H7 (cell line): ENCODE measurements at regions not wholly inside any gene's neighbourhood (a gene's known extent, or its start where the extent isn't known, plus 50 kb on each side); places are given as distances from the start of the nearest gene placed in this dataset.
"Not testable (repeated sequence)": the region's sequence is repeated elsewhere in the genome, so short reads cannot be mapped to it uniquely, and the experiment has no call there.

Source experiments
- DNase-seq: peaks from one replicate; pipeline ENCODE4 v3.0.0; 2012
- H3K27me3 ChIP-seq: 2 replicates; pipeline ENCODE4 v1.6.0; 2011; ENCODE audit warnings: mild to moderate bottlenecking, low read length; ENCODE audit not compliant: control insufficient read depth, insufficient read depth
- H3K36me3 ChIP-seq: replicated peaks from 2 replicates; pipeline ENCODE4 v1.5.1; 2011; ENCODE audit warnings: low read length; ENCODE audit not compliant: control insufficient read depth, insufficient read depth
- H3K4me3 ChIP-seq: 2 replicates; pipeline ENCODE4 v1.5.1; 2011; ENCODE audit warnings: low read depth, mild to moderate bottlenecking, control low read depth, low read length, moderate library complexity; ENCODE audit not compliant: insufficient read depth

DNA sequence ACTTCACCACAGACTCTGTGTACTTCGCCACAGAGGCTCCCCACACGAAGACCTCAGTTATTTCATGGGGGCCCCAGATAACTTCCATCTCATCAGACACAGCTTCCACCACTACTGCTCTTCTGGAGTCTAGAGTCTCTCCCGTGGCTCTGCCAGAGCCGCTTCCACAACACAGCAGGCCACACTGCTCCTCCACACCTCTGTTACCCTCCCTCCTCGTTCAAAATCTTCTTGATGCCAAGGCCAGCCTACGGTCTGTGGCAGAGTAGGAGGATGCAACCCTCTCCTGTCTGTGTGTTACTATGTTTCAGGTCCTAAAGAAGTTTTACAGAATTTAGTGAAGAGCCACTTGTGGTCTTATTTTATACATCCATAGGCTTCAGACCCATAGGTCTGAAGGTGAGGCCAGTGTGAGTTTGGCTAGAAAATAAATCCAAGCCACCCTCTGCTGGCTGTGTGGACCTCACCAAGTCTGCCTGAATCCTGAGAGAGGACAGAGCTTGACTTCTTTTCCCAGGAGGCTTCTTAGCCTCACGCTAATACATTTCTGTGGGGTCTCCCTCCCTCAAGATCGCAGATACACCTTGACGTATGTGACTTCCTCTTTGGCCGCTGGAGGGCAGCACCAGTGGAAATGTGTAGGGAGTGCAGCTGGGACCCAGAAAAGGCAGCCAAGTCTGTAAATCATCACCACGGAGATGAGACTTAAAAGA is 197.7 kb downstream of the FAXC start:
- DNase-seq, result peak; percentile 60
- no peaks in the 10 kb centered on the region for H3K36me3 ChIP-seq

DNA sequence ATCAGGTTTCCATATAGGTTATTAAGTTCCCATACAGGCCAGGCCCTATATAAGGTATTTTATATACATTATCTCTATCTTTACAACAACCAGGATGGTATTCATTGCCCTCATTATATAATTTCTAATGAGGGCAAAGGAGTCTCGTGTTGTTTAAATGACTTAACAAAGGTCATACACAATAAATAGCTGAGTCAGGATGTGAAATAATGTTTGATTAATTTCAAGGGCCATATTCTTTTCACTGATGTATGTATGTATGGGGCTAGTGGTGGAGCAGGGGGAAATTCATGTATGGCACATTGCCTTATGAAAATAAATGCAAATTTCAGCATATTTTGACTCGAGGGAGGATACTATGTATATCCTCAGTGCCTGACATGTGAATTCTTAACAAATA is 200.7 kb downstream of the FAXC start:
- H3K27me3 ChIP-seq, result no peaks in the 10 kb centered on the region
- H3K4me3 ChIP-seq, result no peak overlapping the region
- no peak for DNase-seq

More for the DNA sequence above, 197.7 kb downstream of the FAXC start:
- Histone ChIP-seq H3K4me3 (no peak overlapping the region), H3K27me3 (no peaks in the 10 kb centered on the region)

DNA sequence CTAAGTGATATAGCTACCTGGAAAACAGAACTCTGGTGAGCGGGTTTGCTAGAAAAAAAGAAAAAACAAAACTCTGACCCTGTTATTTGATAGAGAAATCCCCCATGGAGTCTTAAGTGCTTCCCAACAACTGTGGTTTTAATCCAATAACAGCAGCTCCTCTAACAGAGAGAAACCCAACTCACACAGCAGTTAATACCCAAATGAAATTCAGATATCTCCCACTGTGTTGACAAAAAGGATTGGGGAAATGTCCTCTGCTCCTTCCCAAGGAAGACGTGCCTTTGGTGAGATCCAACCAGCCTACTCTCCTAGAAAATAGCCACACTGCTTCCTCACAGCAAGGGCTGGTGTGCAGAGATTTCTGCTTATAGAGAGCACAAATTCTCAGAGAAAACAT is 200.4 kb upstream of the FBXL4 start:
- no peaks in the 10 kb centered on the region for H3K27me3 ChIP-seq
- H3K4me3 ChIP-seq, result no peak overlapping the region
- DNase-seq, result no peak
- no peaks in the 10 kb centered on the region for H3K36me3 ChIP-seq

More for the DNA sequence above, 200.7 kb downstream of the FAXC start:
- no peaks in the 10 kb centered on the region for H3K36me3 ChIP-seq

DNA sequence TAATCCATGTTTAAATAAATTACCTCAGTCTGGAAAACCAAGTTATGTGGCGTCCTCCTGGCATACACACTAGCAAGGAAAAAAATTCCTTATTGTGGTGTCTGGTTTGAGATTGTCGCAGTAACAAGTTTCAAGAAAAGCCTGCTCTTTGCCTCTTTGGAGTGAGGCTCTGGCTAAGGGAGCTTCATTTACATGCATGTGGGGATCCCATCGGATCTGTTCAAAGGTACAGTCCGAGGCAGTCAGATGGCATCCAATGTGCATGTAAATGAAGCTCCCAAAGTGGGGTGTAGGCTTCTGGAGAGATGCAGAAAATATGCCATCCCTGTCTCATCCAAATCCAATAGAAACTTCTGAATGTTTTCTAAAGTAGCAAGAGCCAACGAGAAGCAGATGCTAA is 199.5 kb upstream of the FBXL4 start:
- DNase-seq, result no peak
- H3K27me3 ChIP-seq, result no peaks in the 10 kb centered on the region
- no peaks in the 10 kb centered on the region for H3K36me3 ChIP-seq
- no peak overlapping the region for H3K4me3 ChIP-seq

DNA sequence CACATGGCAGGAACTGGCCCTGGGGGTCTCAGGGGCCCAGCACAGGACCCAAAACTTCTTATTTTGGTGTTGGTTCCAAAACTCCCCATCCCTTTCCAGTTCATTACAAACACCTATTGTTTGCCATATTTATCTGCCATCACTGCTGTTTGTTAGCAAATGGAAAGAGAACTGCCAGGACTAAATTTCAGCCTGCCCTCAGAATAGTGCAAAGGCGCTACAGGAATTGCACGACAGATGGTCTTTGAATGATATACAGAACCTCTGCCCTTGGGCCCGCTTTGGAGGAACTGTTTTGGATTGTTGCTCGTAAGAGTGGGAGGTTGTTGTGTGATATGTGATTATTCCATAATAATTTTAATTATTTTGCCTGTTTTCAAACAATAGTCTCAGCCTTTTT is 199.0 kb upstream of the FBXL4 start:
- no peaks in the 10 kb centered on the region for H3K36me3 ChIP-seq
- no peak overlapping the region for H3K4me3 ChIP-seq
- H3K27me3 ChIP-seq, result no peaks in the 10 kb centered on the region
- no peak for DNase-seq

DNA sequence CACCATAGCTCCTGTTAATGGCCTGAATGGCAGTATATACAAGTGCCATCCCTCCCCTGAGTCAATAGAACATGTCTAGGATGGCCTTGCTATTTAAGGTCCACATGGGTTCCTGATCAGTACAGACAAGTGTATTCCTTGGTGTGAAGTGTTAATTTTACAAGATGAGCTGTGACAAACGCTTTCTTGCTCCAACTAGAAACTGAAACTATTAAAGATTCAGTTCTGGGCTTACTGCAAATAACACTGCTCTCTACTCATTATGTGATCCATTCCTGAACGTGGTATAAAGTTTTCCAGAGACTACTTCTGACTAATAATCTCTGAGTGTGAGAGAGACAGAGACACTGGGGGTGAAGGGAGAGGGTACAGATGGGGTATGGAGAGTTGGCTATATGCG is 198.0 kb upstream of the FBXL4 start:
- no peaks in the 10 kb centered on the region for H3K27me3 ChIP-seq
- no peak overlapping the region for H3K4me3 ChIP-seq
- no peak for DNase-seq
- no peaks in the 10 kb centered on the region for H3K36me3 ChIP-seq

DNA sequence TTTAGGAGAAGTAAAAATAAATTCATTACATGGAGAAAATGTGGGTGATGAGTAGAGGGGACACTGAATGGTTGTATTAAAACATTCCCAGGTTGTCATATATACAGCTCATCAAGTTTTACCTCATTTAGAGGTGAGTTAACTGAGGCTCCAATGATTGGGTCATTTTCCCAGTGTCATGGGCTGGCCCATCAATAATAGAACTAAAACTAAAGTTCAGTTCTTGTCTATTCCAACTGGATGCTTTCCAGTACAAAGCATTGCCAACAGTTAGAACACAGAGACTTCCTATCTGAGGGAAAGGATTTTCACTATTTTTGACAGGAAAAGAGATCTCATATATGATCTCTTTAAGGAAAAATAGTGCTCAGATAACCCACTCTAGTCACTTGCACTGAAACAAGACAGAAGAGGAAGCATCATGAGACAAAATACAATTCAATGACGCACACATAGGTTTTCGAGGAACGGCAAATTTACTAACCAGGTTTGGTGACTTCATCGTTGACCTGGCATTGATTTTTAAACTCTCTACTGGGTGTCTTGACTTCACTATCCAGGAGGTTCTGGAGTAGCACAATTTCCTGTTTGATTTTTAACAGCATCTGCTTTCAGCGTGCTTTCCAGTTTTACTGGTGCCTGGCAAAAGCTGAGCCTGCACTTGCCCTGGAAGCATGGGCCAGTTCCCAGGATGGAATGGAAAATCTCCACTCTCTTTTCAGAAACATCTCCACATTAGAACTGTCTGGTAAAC is 195.5 kb upstream of the FBXL4 start:
- DNase-seq, result no peak
- no peaks in the 10 kb centered on the region for H3K36me3 ChIP-seq
- no peaks in the 10 kb centered on the region for H3K27me3 ChIP-seq
- H3K4me3 ChIP-seq, result no peak overlapping the region

DNA sequence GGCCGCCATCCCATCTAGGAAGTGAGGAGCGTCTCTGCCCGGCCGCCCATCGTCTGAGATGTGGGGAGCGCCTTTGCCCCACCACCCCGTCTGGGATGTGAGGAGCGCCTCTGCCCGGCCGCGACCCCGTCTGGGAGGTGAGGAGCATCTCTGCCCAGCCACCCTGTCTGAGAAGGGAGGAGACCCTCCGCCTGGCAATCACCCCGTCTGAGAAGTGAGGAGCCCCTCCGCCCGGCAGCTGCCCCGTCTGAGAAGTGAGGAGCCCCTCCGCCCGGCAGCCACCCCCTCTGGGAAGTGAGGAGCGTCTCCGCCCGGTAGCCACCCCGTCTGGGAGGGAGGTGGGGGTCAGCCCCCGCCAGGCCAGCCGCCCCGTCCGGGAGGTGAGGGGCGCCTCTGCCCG is 194.2 kb upstream of the FBXL4 start:
- not testable (repeated sequence) for H3K27me3 ChIP-seq, H3K36me3 ChIP-seq, H3K4me3 ChIP-seq, DNase-seq

DNA sequence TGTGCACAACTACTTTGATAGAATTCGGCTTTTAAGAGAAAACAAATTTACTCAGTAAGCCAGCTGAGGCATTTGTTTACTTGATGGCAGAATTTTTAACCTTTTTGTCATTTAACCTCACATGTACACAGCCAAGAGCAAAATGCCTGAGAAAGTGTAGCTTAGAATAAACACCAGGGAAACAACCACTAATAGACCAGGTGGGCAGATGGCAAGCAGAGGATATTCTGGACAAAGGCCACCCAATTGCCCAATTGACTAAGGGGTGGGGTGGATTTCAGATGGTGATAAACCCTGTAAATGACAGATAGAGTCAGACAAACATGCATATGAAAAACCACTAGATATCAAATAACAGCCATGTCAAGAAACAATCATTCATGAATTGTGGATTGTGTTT is 190.7 kb upstream of the FBXL4 start:
- no peak overlapping the region for H3K4me3 ChIP-seq
- H3K36me3 ChIP-seq, result no peaks in the 10 kb centered on the region
- H3K27me3 ChIP-seq, result no peaks in the 10 kb centered on the region
- no peak for DNase-seq

DNA sequence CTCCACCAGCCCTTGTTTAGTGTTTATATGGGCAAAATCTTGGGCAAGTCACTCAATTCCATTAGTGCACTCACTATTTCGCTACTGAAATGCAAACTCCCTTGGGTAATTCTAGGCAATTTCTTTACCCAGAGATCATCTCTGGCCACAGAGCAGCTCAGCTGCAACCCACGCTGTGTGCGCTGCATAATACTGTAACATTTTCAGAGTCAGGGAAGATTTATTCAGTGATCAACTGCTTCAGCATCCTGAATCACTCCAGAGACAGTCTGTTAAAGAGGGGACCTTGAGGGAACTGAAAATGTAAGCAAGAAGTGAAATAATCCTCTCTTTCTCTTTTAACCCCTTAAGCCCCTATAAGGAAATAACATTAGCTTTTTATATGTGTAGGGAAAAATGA is 189.6 kb upstream of the FBXL4 start:
- H3K4me3 ChIP-seq, result no peak overlapping the region
- no peaks in the 10 kb centered on the region for H3K27me3 ChIP-seq
- no peak for DNase-seq
- H3K36me3 ChIP-seq, result no peaks in the 10 kb centered on the region

DNA sequence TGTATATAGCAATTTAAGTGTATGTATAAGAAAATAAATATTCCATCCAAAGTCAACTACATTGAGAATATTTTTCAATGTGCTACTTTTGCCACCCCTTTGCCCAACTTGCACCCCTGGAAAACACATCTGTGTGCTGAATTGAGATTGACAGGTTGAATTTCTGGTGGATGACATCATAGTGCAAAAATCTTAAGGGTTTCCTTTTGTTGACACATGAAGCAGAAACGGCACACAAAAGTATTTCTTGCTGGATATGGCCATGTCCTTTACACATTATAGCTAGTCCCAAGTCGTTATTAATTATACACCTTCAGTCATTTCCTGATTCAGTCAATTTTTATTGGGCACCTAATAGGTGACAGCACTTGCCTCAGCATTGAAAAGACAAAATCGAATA is 188.7 kb upstream of the FBXL4 start:
- Histone ChIP-seq H3K36me3 (no peaks in the 10 kb centered on the region), H3K4me3 (no peak overlapping the region), H3K27me3 (no peaks in the 10 kb centered on the region)
- DNase-seq, result no peak

DNA sequence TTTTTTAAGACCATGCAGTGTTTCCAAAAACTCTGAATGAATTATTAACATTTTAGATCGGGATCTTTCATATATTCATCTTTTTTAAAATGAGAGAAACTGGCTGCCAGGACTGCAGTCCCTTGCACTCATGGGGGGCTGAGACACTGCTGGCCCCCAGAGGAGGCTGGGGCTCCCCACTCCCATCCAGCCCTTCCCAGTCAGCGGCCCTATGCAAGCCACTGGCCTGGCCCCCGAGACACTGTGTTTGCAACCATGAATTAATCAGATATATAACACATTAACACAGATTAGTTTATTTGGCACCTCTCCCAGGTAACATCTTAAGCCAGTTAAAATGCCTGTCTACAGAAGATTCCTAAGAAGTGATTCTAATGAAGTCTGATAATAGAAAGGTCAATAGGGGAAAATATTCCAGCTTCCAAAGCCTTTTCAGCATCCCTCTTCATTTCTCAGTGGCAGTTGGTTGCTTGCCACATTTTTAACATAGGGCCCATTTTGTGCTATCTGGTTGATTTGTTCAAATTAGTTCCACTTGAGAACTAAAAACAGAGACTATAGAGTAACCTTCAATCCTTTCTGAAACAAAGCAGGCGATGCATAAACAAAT is 184.4 kb upstream of the FBXL4 start:
- no peaks in the 10 kb centered on the region for H3K36me3 ChIP-seq
- H3K4me3 ChIP-seq, result no peak overlapping the region
- no peak for DNase-seq
- H3K27me3 ChIP-seq, result no peaks in the 10 kb centered on the region

DNA sequence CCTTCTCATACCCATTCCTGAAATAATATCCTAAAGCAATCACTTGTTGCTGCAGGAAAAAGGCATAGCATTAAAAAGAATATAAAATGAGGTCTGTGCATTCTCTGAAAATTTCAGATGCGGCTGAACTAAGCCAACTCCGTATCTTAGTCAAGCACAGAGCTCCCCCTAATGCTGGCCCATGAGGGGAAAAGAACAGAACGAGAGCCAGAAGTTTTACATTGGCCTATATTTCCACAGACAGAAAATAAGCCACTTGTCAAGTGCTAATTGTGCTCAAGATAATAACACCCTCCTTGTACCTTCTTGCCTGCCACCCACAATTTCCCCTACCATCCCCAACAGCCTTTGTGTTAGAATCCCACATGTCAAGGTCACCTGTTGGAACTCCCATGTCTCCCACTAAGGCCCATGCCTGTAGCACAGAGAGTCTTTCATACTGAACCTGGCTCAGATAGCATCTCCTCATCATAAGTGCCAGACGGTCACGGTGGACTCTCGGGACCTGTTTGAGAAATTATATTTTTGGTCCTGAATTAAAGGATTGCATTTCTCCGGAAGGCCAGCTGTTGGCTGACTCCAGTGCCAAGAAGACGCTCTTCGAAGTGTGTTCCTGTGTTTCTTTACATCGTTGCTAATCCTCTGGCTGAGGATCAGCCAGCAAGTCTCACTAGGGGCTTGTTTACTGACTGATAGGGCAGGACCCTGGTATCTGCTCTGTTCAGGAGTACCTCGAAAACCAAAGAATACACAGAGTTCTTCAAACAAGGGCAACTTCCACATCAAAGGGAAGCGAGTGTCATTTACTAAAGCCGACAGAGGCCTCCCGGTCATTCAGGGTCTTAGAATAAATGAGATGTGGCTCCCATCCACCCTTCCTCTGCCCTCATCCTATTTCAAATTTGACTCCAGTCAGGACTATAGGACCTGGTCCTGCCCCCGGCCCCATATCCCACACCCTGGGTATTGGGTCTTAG is 183.4 kb upstream of the FBXL4 start:
- Histone ChIP-seq H3K27me3 (no peaks in the 10 kb centered on the region), H3K4me3 (no peak overlapping the region), H3K36me3 (no peaks in the 10 kb centered on the region)
- peak; percentile 51 for DNase-seq

DNA sequence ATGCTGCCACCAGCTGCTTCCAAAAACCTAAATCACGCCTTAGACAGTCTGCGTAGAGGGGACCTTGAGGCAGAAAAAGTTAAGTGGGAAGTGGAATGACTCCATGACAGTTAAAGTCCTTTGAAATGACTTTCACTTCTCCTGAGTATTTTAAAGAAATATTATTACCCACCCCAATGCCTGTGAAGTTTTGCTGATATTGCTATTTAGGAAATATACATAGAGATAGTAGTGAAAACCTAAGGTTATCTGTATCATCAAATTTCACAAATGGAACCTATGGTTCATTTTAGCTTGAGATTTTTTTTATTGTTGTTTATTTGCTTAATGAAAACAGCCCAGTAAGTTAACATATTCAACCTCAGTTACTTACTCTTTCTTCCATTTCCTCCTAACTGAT is 182.1 kb upstream of the FBXL4 start:
- DNase-seq, result no peak
- Histone ChIP-seq H3K27me3 (no peaks in the 10 kb centered on the region), H3K36me3 (no peaks in the 10 kb centered on the region), H3K4me3 (no peak overlapping the region)
